ENCODE measurements at regions not wholly inside any gene's neighbourhood (a gene's known extent, or its start where the extent isn't known, plus 50 kb on each side); places are given as distances from the start of the nearest gene placed in this dataset.
"Not testable (repeated sequence)": the region's sequence is repeated elsewhere in the genome, so short reads cannot be mapped to it uniquely, and the experiment has no call there.

DNA sequence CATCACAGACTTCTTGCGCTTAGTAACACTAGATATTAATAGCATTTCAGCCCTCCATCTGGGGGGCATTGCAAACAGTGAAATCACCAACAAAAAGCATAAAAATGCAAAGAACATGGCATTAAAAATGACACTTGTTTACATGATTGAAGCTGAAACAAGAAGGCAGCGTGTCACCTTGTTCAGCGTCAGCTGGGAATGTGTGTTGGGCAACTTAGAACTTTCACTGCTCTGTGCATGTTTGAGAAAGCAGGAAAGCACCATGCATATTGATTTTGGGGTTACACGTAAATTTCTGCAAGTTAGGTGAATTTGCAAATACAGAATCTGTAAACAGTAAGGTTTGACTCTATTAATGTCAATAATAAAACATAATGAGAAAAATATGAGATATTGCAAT, 162.9 kb downstream of the SOX4 start:
- Mint-ChIP-seq H3K4me1 (no peaks in the 10 kb centered on the region), H3K4me3 (no peak overlapping the region), H3K27ac (no peak overlapping the region), H3K36me3 (ENCODE audit: low read depth) (no peaks in the 10 kb centered on the region), H3K27me3 (peaks cover 12% of the 10 kb centered on the region)
- H3K9me3 ChIP-seq (ENCODE audit: control insufficient read depth, low read length, poor library complexity, severe bottlenecking): no peaks in the 10 kb centered on the region
- no peak for DNase-seq
- ATAC-seq: no peak

DNA sequence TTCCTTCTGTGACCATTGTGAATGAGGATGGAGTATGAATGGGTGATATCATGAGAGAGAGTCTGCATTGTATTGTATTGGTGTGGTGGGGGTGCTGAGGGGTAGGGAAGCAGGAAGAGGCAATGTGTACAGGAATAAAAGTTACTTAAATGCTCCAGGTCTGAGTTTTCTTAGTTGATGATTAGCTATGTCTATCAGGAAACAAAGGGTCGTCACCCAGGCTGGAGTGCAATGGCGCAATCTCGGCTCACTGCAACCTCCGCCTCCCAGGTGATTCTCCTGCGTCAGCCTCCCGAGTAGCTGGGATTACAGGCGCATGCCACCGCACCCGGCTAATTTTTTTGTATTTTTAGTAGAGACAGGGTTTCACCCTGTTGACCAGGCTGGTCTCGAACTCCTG, 163.8 kb downstream of the SOX4 start:
- H3K27me3 Mint-ChIP-seq: peaks cover 12% of the 10 kb centered on the region
- not testable (repeated sequence) for H3K36me3 Mint-ChIP-seq (ENCODE audit: low read depth); DNase-seq; ATAC-seq; H3K9me3 ChIP-seq (ENCODE audit: control insufficient read depth, low read length, poor library complexity, severe bottlenecking); H3K4me3 Mint-ChIP-seq; H3K4me1 Mint-ChIP-seq; H3K27ac Mint-ChIP-seq

DNA sequence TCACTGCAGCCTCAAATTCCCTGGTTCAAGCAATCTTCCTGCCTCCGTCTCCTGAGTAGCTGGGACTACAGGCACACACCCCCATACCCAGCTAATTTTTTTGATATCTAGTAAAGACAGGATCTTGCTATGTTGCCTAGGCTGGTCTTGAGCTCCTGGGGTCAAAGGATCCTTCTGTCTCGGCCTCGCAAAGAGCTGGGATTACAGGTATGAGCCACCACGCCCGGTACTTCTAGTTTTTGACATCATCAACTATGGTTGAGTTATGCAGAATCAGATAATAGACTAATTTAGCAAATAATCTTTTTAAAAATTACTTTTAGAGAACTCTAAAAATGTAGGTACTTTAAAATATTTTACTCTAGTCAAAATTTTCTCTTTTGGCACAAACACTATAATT, 166.2 kb downstream of the SOX4 start:
- Mint-ChIP-seq H3K27ac (no peak overlapping the region), H3K4me3 (no peak overlapping the region), H3K4me1 (no peaks in the 10 kb centered on the region), H3K27me3 (no peaks in the 10 kb centered on the region), H3K36me3 (ENCODE audit: low read depth) (no peaks in the 10 kb centered on the region)
- ATAC-seq (no peak), DNase-seq (no peak)
- no peaks in the 10 kb centered on the region for H3K9me3 ChIP-seq (ENCODE audit: control insufficient read depth, low read length, poor library complexity, severe bottlenecking)

DNA sequence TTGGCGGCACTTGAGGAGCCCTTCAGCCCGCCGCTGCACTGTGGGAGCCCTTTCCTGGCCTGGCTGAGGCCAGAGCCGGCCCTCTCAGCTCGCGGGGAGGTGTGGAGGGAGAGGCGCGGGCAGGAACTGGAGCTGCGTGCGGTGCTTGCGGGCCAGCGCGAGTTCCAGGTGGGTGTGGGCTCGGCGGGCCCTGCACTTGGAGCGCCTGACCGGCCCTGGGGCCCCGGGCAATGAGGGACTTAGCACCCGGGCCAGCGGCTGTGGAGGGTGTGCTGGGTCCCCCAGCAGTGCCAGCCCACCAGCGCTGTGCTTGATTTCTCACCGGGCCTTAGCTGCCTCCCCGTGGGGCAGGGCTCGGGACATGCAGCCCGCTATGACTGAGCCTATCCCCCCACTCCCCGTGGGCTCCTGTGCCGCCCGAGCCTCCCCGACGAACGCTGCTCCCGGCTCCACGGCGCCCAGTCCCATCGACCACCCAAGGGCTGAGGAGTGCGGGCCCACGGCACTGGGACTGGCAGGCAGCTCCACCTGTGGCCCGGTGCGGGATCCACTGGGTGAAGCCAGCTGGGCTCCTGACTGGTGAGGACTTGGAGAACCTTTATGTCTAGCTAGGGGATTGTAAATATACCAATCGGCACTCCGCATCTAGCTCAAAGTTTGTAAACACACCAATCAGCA, 167.6 kb downstream of the SOX4 start:
- not testable (repeated sequence) for ATAC-seq; H3K9me3 ChIP-seq (ENCODE audit: control insufficient read depth, low read length, poor library complexity, severe bottlenecking); H3K27me3 Mint-ChIP-seq; H3K27ac Mint-ChIP-seq; H3K36me3 Mint-ChIP-seq (ENCODE audit: low read depth); H3K4me3 Mint-ChIP-seq; DNase-seq; H3K4me1 Mint-ChIP-seq

DNA sequence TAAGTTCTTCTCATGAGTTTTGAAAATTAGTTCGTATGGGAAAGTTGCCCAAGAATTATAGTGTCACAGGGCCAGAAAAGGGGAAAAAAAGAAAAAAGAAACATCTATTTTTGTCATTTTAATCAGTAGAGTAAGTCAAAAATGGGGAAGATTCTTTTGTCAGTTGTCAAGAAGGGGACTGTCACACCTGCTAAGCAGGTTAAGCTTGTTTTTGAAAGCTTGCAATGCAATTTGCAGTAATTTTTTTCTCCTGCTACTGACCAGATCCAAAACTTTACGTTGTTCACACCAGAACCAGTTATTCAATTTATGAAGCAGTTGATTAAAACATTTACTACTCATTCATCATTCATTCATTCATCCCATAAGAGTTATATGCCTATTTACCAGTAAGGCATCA, 171.4 kb downstream of the SOX4 start:
- DNase-seq (no peak), ATAC-seq (no peak)
- H3K9me3 ChIP-seq (ENCODE audit: control insufficient read depth, low read length, poor library complexity, severe bottlenecking): no peaks in the 10 kb centered on the region
- Mint-ChIP-seq H3K36me3 (ENCODE audit: low read depth) (peaks cover 2% of the 10 kb centered on the region), H3K4me3 (no peak overlapping the region), H3K27ac (no peak overlapping the region), H3K27me3 (peaks cover 15% of the 10 kb centered on the region), H3K4me1 (no peaks in the 10 kb centered on the region)

DNA sequence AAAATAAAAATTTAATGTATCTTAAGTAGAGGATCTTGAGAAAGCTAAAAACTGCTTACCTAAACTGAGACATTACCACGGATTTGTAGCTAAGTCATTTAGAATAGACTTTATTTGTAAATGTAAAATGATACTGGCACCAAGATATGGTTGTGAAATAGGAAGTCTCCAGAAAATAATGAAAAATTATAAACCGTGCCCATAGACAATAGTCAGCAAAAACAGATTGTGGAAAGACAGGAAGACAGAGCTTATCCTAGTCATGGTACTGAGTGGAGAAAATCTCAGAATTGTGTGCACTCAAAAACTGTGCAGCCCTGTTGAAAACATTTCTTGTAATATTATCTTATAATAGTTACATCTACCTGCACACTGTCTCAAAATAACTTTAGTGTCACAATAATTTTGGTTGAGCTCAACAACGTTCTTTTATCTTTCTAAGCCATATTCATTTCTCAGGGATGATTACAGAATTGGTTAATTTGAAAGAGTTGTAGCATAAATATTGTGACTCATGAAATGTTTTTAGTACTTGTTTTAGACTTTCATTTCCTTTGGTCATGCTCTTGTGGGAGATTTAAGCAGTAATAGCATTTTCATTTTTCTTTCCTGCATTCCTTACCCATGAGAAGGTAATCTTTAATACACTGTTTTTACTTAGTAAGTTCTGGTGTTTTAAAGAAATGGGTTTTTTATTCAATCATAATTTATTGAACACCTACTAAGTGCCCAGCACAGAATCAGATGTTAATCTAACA, 174.5 kb downstream of the SOX4 start:
- Mint-ChIP-seq H3K4me3 (no peak overlapping the region), H3K36me3 (ENCODE audit: low read depth) (peaks cover 2% of the 10 kb centered on the region), H3K27me3 (peaks cover 15% of the 10 kb centered on the region), H3K27ac (no peak overlapping the region), H3K4me1 (no peaks in the 10 kb centered on the region)
- DNase-seq: no peak
- ATAC-seq: no peak
- H3K9me3 ChIP-seq (ENCODE audit: control insufficient read depth, low read length, poor library complexity, severe bottlenecking): no peaks in the 10 kb centered on the region

DNA sequence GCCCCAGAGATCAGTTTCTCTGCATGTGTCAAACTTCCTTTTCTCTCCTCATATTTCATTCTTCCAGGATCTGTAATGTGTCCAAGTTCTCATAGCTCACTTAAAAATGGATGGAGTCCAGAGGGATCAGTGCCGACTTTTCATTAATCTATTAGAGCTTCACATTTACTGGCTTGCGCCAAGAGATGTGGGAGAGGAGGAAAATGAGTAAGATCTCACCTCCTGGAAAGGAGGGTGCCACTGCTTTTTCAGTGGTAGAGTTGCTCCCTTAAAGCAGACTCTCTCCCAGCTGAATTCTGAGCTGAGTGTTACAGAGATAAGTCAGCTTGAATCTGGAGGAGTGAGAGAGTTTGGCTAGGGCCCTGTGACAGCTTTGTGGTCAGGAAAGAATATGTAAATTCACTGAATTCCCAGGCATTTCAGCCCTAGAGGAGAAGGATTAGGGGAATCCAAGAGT, 175.9 kb downstream of the SOX4 start:
- Mint-ChIP-seq H3K4me3 (no peak overlapping the region), H3K36me3 (ENCODE audit: low read depth) (peaks cover 2% of the 10 kb centered on the region), H3K27me3 (peaks cover 15% of the 10 kb centered on the region), H3K27ac (no peak overlapping the region), H3K4me1 (no peaks in the 10 kb centered on the region)
- ATAC-seq (no peak), DNase-seq (no peak)
- no peaks in the 10 kb centered on the region for H3K9me3 ChIP-seq (ENCODE audit: control insufficient read depth, low read length, poor library complexity, severe bottlenecking)

DNA sequence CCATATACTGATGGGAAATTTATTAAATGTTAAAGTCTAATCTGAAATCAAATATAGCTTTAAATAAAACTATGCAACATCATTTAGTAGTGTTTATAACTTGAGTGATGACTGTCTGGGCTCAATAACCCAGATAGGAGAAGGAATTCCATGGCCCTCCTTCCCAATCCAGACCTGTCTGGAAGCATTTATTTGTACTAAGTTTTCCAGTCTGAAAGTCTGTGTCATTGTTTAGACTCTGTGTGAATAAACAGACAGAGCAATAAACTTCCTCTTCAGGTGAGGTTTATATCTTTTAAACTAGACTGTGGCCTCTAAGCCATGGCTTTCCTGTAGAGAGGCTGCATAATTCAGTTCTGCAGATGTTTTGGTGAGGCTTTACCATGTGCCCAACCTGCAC, 176.4 kb downstream of the SOX4 start:
- Mint-ChIP-seq H3K36me3 (ENCODE audit: low read depth) (peaks cover 2% of the 10 kb centered on the region), H3K4me1 (no peaks in the 10 kb centered on the region), H3K27me3 (peaks cover 15% of the 10 kb centered on the region), H3K27ac (no peak overlapping the region), H3K4me3 (no peak overlapping the region)
- H3K9me3 ChIP-seq (ENCODE audit: control insufficient read depth, low read length, poor library complexity, severe bottlenecking): no peaks in the 10 kb centered on the region
- DNase-seq (no peak), ATAC-seq (no peak)

DNA sequence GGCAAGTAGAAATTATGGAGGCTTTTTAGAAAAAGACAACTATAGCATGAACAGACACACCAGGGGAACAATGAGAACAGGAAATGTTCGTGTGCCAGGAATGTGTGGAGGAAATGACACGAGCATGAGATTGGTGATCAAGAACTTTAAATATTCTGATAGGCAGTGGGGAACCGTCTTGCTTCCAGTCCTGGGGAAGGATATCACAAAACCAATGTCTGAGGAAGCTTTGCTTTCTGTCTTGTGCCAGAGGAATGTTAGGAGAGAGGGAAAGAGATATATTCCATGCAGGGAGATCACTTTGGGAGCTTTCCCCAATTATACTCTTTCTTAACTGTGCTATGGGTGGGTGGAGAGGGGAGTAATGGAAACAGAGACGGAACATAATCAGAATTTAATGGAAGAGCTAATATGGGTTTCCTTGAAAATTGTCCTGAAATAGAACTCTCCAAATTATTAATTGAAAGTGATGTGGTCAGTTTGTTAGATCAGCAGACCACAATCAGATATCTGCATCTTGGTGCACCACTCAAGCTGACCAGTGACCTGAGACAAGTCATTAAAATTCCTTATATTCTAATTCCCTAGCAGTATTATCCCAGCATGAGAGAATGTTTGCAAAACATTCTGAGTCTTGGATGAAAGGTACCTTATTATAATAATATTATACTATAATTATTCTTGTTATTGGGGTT, 178.2 kb downstream of the SOX4 start:
- peaks cover 8% of the 10 kb centered on the region for H3K27me3 Mint-ChIP-seq
- no peak for DNase-seq
- H3K4me1 Mint-ChIP-seq: no peaks in the 10 kb centered on the region
- peaks cover 2% of the 10 kb centered on the region for H3K36me3 Mint-ChIP-seq (ENCODE audit: low read depth)
- no peak overlapping the region for H3K4me3 Mint-ChIP-seq
- ATAC-seq: no peak
- no peak overlapping the region for H3K27ac Mint-ChIP-seq
- no peaks in the 10 kb centered on the region for H3K9me3 ChIP-seq (ENCODE audit: control insufficient read depth, low read length, poor library complexity, severe bottlenecking)

DNA sequence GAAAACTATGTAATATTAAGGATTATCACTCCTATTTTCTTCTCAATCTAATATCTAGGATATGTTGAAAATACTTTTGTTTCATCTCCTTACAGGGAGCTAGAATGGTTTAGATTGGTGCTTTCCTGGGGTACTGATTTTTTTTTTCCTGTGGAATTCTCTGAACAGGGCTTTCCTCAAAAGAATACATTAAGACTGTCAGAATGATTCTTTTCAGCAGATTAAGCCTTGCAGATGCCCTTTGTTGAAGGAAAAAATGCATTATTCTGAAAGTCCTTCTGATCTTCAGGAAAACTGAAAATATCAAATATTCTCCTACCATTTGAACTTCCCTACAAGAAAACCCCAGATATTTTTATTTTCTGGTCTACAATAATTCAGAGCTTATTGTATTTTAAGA, 178.9 kb downstream of the SOX4 start:
- Mint-ChIP-seq H3K27ac (no peak overlapping the region), H3K4me3 (no peak overlapping the region), H3K4me1 (no peaks in the 10 kb centered on the region), H3K36me3 (ENCODE audit: low read depth) (peaks cover 2% of the 10 kb centered on the region), H3K27me3 (peaks cover 8% of the 10 kb centered on the region)
- no peak for ATAC-seq
- no peaks in the 10 kb centered on the region for H3K9me3 ChIP-seq (ENCODE audit: control insufficient read depth, low read length, poor library complexity, severe bottlenecking)
- no peak for DNase-seq

DNA sequence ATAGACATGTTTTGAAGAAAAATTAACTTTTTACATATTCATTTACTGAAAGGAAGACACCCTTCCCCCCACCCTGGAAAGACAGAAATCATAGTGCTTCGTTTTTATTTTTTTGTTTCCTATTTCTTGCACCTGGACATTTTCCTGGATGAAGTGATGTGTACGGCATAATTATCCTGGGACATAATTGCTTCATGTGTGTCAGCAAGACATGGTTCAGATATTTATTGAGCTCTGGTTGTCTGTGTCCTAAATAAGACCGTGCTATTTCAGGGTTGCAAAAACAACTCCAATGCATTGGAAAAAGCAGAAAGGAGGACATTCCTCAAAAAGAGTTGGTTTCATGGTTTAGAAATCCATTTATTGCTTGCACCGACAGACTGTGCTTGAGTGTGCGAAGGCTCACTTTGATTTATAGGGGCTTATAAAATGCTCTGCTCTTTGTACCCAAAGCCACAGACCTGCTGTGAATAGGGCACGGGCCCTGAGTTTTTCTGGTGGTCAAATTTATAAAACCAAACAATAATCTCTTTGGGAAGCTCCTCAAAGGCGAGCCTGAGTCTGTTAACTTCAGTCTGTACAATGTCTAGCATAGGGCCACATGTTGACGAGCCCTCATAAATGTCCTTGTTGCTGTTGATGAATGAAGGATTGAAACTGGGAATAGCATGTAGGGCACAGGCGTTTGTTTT, 179.5 kb downstream of the SOX4 start:
- peaks cover 2% of the 10 kb centered on the region for H3K36me3 Mint-ChIP-seq (ENCODE audit: low read depth)
- no peak overlapping the region for H3K4me3 Mint-ChIP-seq
- ATAC-seq (no peak), DNase-seq (no peak)
- peaks cover 8% of the 10 kb centered on the region for H3K27me3 Mint-ChIP-seq
- H3K4me1 Mint-ChIP-seq: no peaks in the 10 kb centered on the region
- H3K9me3 ChIP-seq (ENCODE audit: control insufficient read depth, low read length, poor library complexity, severe bottlenecking): no peaks in the 10 kb centered on the region
- no peak overlapping the region for H3K27ac Mint-ChIP-seq

DNA sequence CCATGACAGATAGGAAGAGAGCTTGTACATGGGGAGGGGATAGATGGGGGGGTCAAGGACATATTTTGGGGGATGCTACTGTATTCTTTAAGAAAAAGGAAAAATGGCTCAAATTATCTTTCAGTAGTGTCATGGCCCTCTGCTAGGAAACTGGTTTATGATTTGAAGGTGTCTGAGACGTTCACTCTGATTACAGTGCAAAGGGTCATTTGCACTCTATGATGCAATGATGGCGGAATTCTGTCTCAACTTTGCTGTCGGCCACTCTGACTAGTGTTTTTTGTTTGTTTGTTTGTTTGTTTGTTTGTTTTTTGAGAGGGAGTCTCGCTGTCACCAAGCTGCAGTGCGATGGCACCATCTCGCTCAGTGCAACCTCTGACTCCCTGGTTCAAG, 180.0 kb downstream of the SOX4 start:
- H3K27ac Mint-ChIP-seq: no peak overlapping the region
- no peaks in the 10 kb centered on the region for H3K9me3 ChIP-seq (ENCODE audit: control insufficient read depth, low read length, poor library complexity, severe bottlenecking)
- H3K36me3 Mint-ChIP-seq (ENCODE audit: low read depth): peaks cover 2% of the 10 kb centered on the region
- H3K4me3 Mint-ChIP-seq: no peak overlapping the region
- peaks cover 8% of the 10 kb centered on the region for H3K27me3 Mint-ChIP-seq
- H3K4me1 Mint-ChIP-seq: no peaks in the 10 kb centered on the region
- no peak for ATAC-seq
- no peak for DNase-seq

DNA sequence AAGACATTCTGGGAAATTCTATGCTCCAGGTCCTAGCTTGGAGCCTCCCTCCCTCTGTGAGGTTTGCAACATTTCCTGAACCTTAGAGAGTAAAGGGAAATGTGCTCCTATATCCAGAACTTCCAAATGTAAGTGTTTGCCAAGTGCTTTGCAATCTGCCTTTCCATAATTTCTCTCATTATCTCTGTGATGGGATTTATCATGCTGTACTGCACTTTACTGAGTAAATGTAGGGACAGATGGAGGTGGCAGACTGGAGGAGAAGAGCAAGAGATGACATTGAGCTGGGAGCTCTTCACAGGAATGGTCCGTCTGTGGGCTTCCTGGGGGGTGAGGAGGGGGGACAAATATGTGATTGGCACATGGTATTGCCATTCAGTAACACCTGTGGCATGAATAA, 184.3 kb downstream of the SOX4 start:
- Mint-ChIP-seq H3K27ac (no peak overlapping the region), H3K36me3 (ENCODE audit: low read depth) (no peaks in the 10 kb centered on the region), H3K27me3 (no peaks in the 10 kb centered on the region), H3K4me3 (no peak overlapping the region), H3K4me1 (no peaks in the 10 kb centered on the region)
- ATAC-seq (no peak), DNase-seq (no peak)
- H3K9me3 ChIP-seq (ENCODE audit: control insufficient read depth, low read length, poor library complexity, severe bottlenecking): no peaks in the 10 kb centered on the region
